ENCODE measurements at regions not wholly inside any gene's neighbourhood (a gene's known extent, or its start where the extent isn't known, plus 50 kb on each side); places are given as distances from the start of the nearest gene placed in this dataset.
"Not testable (repeated sequence)": the region's sequence is repeated elsewhere in the genome, so short reads cannot be mapped to it uniquely, and the experiment has no call there.

DNA sequence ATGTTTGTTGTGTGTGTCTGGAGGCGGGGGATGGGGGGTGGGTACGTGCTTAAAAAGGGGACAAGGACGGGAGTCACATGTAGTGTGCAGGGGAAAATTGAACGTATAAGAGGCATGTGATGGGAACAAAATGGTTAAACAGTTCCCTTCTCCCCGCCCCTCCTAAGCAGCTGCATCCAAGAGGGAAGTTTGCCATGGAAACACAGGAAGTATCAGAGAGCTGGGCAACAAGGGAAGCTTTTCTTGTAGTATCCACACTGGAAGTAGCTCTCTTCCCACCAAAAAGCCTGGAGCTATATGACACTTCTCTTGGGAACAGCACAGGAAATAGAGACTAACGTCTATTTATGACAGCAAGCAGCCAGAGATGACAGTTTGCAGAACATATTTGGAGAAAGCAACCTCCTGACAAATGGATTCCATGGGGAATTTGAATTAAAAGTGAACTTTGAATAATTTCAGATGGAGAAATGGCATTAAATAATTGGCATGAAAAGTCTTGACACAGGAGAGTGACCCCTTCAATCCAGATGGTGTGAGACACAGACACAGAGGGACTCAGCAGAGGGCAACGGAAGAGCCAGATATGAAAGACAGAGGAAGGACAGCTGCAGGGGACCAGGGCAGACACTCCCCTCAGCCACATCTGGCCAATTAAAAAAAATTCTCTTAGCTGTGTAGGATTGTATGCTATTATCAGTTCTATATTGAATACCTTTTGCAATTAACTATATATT is 294.2 kb upstream of the TBL1XR1 start:
- Histone ChIP-seq H3K27ac (ENCODE audit: insufficient read depth, low read length, poor library complexity, severe bottlenecking) (no peak overlapping the region), H3K27me3 (replicated peaks; ENCODE audit: control insufficient read depth, insufficient read depth, low read length, poor library complexity, severe bottlenecking) (no peaks in the 10 kb centered on the region), H3K36me3 (ENCODE audit: control insufficient read depth, insufficient read depth, low read length) (no peaks in the 10 kb centered on the region), H3K4me1 (ENCODE audit: control insufficient read depth, insufficient read depth, low read length, poor library complexity, severe bottlenecking) (no peaks in the 10 kb centered on the region), H3K4me3 (ENCODE audit: insufficient read depth, low read depth, low read length, poor library complexity, severe bottlenecking) (no peak overlapping the region), H3K9me3 (ENCODE audit: control insufficient read depth, low read length) (no peaks in the 10 kb centered on the region)
- DNase-seq = no peak

- no peak overlapping the region for H3K4me3 ChIP-seq (ENCODE audit: insufficient read depth, low read depth, low read length, poor library complexity, severe bottlenecking)
- H3K9me3 ChIP-seq (ENCODE audit: control insufficient read depth, low read length) = no peaks in the 10 kb centered on the region
- no peak overlapping the region for H3K27ac ChIP-seq (ENCODE audit: insufficient read depth, low read length, poor library complexity, severe bottlenecking)
- H3K27me3 ChIP-seq (replicated peaks; ENCODE audit: control insufficient read depth, insufficient read depth, low read length, poor library complexity, severe bottlenecking) = no peaks in the 10 kb centered on the region
- no peaks in the 10 kb centered on the region for H3K4me1 ChIP-seq (ENCODE audit: control insufficient read depth, insufficient read depth, low read length, poor library complexity, severe bottlenecking)
- H3K36me3 ChIP-seq (ENCODE audit: control insufficient read depth, insufficient read depth, low read length) = no peaks in the 10 kb centered on the region
- no peak for DNase-seq
Measured at GRCh38 chr3:177493091-177493490, 295.8 kb upstream of the TBL1XR1 start.

GRCh38 chr3:177494216-177494615 is 296.9 kb upstream of the TBL1XR1 start:
- no peaks in the 10 kb centered on the region for H3K9me3 ChIP-seq (ENCODE audit: control insufficient read depth, low read length)
- H3K27me3 ChIP-seq (replicated peaks; ENCODE audit: control insufficient read depth, insufficient read depth, low read length, poor library complexity, severe bottlenecking) = no peaks in the 10 kb centered on the region
- H3K27ac ChIP-seq (ENCODE audit: insufficient read depth, low read length, poor library complexity, severe bottlenecking) = no peak overlapping the region
- H3K4me3 ChIP-seq (ENCODE audit: insufficient read depth, low read depth, low read length, poor library complexity, severe bottlenecking) = no peak overlapping the region
- H3K4me1 ChIP-seq (ENCODE audit: control insufficient read depth, insufficient read depth, low read length, poor library complexity, severe bottlenecking) = no peaks in the 10 kb centered on the region
- DNase-seq = no peak
- H3K36me3 ChIP-seq (ENCODE audit: control insufficient read depth, insufficient read depth, low read length) = no peaks in the 10 kb centered on the region

DNA sequence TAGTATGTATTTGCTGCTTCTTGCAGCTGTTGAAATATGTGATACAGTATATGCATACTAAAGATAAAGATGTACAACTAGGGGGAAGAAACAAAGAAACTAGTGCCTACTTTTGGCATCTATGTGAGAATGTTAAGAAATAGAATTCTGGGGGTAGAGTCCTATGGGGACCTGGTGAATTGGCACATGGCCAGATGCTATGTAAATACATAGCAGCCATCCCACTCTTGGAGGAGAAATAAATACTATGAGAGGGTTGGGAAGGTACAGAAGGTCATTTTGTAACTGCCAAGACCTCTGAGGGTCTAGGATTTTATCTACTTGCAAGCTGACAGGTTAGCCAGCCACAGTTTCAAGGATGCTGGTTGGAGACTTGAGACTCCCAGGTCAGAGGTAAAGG is 298.3 kb upstream of the TBL1XR1 start:
- H3K4me1 ChIP-seq (ENCODE audit: control insufficient read depth, insufficient read depth, low read length, poor library complexity, severe bottlenecking) = no peaks in the 10 kb centered on the region

GRCh38 chr3:177498037-177498857 is 301.0 kb upstream of the TBL1XR1 start:
- no peak overlapping the region for H3K27ac ChIP-seq (ENCODE audit: insufficient read depth, low read length, poor library complexity, severe bottlenecking)
- DNase-seq = no peak
- no peaks in the 10 kb centered on the region for H3K4me1 ChIP-seq (ENCODE audit: control insufficient read depth, insufficient read depth, low read length, poor library complexity, severe bottlenecking)
- no peaks in the 10 kb centered on the region for H3K36me3 ChIP-seq (ENCODE audit: control insufficient read depth, insufficient read depth, low read length)
- no peak overlapping the region for H3K4me3 ChIP-seq (ENCODE audit: insufficient read depth, low read depth, low read length, poor library complexity, severe bottlenecking)
- no peaks in the 10 kb centered on the region for H3K9me3 ChIP-seq (ENCODE audit: control insufficient read depth, low read length)
- no peaks in the 10 kb centered on the region for H3K27me3 ChIP-seq (replicated peaks; ENCODE audit: control insufficient read depth, insufficient read depth, low read length, poor library complexity, severe bottlenecking)

More for the DNA sequence above, 298.3 kb upstream of the TBL1XR1 start:
- no peaks in the 10 kb centered on the region for H3K36me3 ChIP-seq (ENCODE audit: control insufficient read depth, insufficient read depth, low read length)
- DNase-seq = no peak
- no peaks in the 10 kb centered on the region for H3K27me3 ChIP-seq (replicated peaks; ENCODE audit: control insufficient read depth, insufficient read depth, low read length, poor library complexity, severe bottlenecking)
- H3K4me3 ChIP-seq (ENCODE audit: insufficient read depth, low read depth, low read length, poor library complexity, severe bottlenecking) = no peak overlapping the region
- H3K9me3 ChIP-seq (ENCODE audit: control insufficient read depth, low read length) = no peaks in the 10 kb centered on the region
- no peak overlapping the region for H3K27ac ChIP-seq (ENCODE audit: insufficient read depth, low read length, poor library complexity, severe bottlenecking)

DNA sequence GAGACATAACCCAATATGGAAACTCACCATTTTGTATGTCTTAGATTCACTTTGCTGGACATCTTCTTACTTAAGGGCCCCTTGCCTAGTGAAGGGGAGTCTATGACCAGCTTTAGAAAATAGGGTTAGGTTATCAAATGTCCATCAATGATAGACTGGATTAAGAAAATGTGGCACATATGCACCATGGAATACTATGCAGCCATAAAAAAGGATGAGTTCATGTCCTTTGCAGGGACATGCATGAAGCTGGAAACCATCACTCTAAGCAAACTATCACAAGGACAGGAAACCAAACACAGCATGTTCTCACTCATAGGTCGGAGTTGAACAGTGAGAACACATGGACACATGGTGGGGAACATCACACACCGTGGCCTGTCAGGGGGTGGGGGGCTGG is 301.8 kb upstream of the TBL1XR1 start:
- not testable (repeated sequence) for H3K4me3 ChIP-seq (ENCODE audit: insufficient read depth, low read depth, low read length, poor library complexity, severe bottlenecking); H3K9me3 ChIP-seq (ENCODE audit: control insufficient read depth, low read length); DNase-seq; H3K4me1 ChIP-seq (ENCODE audit: control insufficient read depth, insufficient read depth, low read length, poor library complexity, severe bottlenecking); H3K36me3 ChIP-seq (ENCODE audit: control insufficient read depth, insufficient read depth, low read length); H3K27me3 ChIP-seq (replicated peaks; ENCODE audit: control insufficient read depth, insufficient read depth, low read length, poor library complexity, severe bottlenecking); H3K27ac ChIP-seq (ENCODE audit: insufficient read depth, low read length, poor library complexity, severe bottlenecking)

- Histone ChIP-seq H3K36me3 (ENCODE audit: control insufficient read depth, insufficient read depth, low read length) (no peaks in the 10 kb centered on the region), H3K4me3 (ENCODE audit: insufficient read depth, low read depth, low read length, poor library complexity, severe bottlenecking) (no peak overlapping the region), H3K4me1 (ENCODE audit: control insufficient read depth, insufficient read depth, low read length, poor library complexity, severe bottlenecking) (no peaks in the 10 kb centered on the region), H3K27ac (ENCODE audit: insufficient read depth, low read length, poor library complexity, severe bottlenecking) (no peak overlapping the region), H3K27me3 (replicated peaks; ENCODE audit: control insufficient read depth, insufficient read depth, low read length, poor library complexity, severe bottlenecking) (no peaks in the 10 kb centered on the region), H3K9me3 (ENCODE audit: control insufficient read depth, low read length) (no peaks in the 10 kb centered on the region)
- DNase-seq = no peak
Measured at GRCh38 chr3:177499779-177500423, 302.6 kb upstream of the TBL1XR1 start.

DNA sequence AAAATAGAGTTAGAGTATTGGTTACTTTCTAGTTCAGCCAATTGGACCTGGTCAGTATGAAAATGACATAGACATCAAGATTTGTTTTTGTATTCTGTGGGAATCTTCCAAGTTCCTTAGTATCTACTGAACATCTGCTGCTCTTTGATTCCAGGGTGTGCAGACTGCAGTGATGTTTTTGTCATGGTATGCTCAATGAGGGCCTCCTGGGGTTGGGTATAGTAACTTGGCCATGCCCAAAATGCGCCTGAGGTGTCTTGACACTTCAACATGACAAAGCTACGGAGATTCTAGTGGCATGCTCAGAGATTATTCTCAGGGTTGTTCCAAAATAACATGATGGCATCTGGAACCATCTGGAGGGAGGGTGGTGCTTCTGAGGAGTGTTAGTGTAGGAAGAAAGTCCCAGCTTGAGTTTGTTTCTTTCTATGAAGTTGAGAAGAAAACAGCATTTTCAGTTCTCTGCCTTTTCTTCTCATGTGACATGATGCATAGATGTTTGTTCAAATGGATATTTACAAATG is 313.5 kb upstream of the TBL1XR1 start:
- H3K36me3 ChIP-seq (ENCODE audit: control insufficient read depth, insufficient read depth, low read length) = no peaks in the 10 kb centered on the region
- DNase-seq = no peak
- no peak overlapping the region for H3K27ac ChIP-seq (ENCODE audit: insufficient read depth, low read length, poor library complexity, severe bottlenecking)
- H3K4me3 ChIP-seq (ENCODE audit: insufficient read depth, low read depth, low read length, poor library complexity, severe bottlenecking) = no peak overlapping the region
- H3K27me3 ChIP-seq (replicated peaks; ENCODE audit: control insufficient read depth, insufficient read depth, low read length, poor library complexity, severe bottlenecking) = no peaks in the 10 kb centered on the region
- H3K4me1 ChIP-seq (ENCODE audit: control insufficient read depth, insufficient read depth, low read length, poor library complexity, severe bottlenecking) = no peaks in the 10 kb centered on the region
- H3K9me3 ChIP-seq (ENCODE audit: control insufficient read depth, low read length) = no peaks in the 10 kb centered on the region

GRCh38 chr3:177512945-177513814 is 315.9 kb upstream of the TBL1XR1 start:
- H3K36me3 ChIP-seq (ENCODE audit: control insufficient read depth, insufficient read depth, low read length) = no peaks in the 10 kb centered on the region
- H3K4me1 ChIP-seq (ENCODE audit: control insufficient read depth, insufficient read depth, low read length, poor library complexity, severe bottlenecking) = no peaks in the 10 kb centered on the region
- no peaks in the 10 kb centered on the region for H3K9me3 ChIP-seq (ENCODE audit: control insufficient read depth, low read length)
- no peak overlapping the region for H3K27ac ChIP-seq (ENCODE audit: insufficient read depth, low read length, poor library complexity, severe bottlenecking)
- DNase-seq = no peak
- H3K4me3 ChIP-seq (ENCODE audit: insufficient read depth, low read depth, low read length, poor library complexity, severe bottlenecking) = no peak overlapping the region
- no peaks in the 10 kb centered on the region for H3K27me3 ChIP-seq (replicated peaks; ENCODE audit: control insufficient read depth, insufficient read depth, low read length, poor library complexity, severe bottlenecking)
